ENCODE measurements at regions not wholly inside any gene's neighbourhood (a gene's known extent, or its start where the extent isn't known, plus 50 kb on each side); places are given as distances from the start of the nearest gene placed in this dataset.

DNA sequence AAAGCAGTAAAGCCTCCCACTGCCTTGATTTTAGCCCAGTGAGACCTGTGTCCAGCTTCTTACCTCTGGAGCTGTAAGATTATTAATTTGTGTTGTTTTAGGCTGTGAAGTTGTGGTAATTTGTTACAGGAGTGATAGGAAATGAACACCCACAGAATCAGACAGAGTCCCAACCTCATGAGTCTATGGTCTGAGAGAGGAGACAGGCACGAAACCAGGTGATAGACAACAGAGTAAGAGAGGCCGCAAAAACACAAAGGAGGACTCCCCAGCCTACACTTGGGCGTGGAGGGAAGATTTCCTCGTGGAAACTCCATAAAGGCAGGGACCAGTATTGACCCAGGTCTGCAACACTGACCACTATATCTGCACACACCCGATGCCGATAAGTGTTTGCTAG lies 234.6 kb upstream of the JUN start:
- no peaks in the 10 kb centered on the region for H3K9me2 ChIP-seq (replicated peaks; ENCODE audit: insufficient read depth)
- DNase-seq (ENCODE audit: low spot score) = no peak
- H3K27ac ChIP-seq = no peak overlapping the region
- no peak overlapping the region for H2AFZ ChIP-seq
- TF ChIP-seq EZH2phosphoT487 (IDR thresholded peaks at IDR 0.05; ENCODE audit: low read depth, severe bottlenecking, unreplicated experiment) (no peak), EZH2 (IDR thresholded peaks at IDR 0.05; ENCODE audit: borderline replicate concordance) (no peak)
- TF ChIP-seq, protein P1, sequence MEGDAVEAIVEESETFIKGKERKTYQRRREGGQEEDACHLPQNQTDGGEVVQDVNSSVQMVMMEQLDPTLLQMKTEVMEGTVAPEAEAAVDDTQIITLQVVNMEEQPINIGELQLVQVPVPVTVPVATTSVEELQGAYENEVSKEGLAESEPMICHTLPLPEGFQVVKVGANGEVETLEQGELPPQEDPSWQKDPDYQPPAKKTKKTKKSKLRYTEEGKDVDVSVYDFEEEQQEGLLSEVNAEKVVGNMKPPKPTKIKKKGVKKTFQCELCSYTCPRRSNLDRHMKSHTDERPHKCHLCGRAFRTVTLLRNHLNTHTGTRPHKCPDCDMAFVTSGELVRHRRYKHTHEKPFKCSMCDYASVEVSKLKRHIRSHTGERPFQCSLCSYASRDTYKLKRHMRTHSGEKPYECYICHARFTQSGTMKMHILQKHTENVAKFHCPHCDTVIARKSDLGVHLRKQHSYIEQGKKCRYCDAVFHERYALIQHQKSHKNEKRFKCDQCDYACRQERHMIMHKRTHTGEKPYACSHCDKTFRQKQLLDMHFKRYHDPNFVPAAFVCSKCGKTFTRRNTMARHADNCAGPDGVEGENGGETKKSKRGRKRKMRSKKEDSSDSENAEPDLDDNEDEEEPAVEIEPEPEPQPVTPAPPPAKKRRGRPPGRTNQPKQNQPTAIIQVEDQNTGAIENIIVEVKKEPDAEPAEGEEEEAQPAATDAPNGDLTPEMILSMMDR (IDR thresholded peaks at IDR 0.05; ENCODE audit: poor library complexity) = no peak
- H3K4me1 ChIP-seq (ENCODE audit: insufficient read depth) = peaks cover 23% of the 10 kb centered on the region
- H3K36me3 ChIP-seq (replicated peaks; ENCODE audit: insufficient read depth, low read depth) = no peaks in the 10 kb centered on the region
- no peak overlapping the region for H3K4me2 ChIP-seq
- H3K4me3 ChIP-seq = no peak overlapping the region
- 97% methylated on average over 6 of the region's 6 CpGs for WGBS (ENCODE audit: low lambda C conversion rate, missing lambda C conversion rate)
- no peaks in the 10 kb centered on the region for H3K27me3 ChIP-seq
- no peaks in the 10 kb centered on the region for H3K79me2 ChIP-seq
- no peaks in the 10 kb centered on the region for H3K9me3 ChIP-seq (ENCODE audit: low read depth)
- H4K20me1 ChIP-seq (ENCODE audit: insufficient read depth, poor library complexity, severe bottlenecking) = no peaks in the 10 kb centered on the region

DNA sequence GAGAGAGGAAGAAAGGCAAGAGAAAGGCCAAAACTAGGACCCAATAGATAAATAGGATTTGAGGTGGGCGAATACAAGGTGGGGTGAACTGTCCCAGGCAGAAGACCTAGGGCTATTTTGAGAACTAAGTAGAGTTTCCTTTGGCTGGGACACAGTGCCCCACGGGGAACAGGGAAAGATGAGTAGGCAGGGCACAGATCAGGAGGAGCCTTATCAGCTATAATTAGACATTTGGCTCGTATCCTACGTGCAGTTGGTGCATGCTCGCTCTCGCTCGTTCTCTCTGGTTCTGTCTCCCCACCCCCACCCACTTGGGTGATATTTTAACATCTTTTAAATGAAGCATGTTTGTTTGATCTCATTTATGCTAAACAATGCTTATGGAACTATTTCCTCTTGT lies 235.0 kb upstream of the JUN start:
- no peaks in the 10 kb centered on the region for H3K9me2 ChIP-seq (replicated peaks; ENCODE audit: insufficient read depth)
- no peaks in the 10 kb centered on the region for H4K20me1 ChIP-seq (ENCODE audit: insufficient read depth, poor library complexity, severe bottlenecking)
- DNase-seq (ENCODE audit: low spot score) = no peak
- H3K9me3 ChIP-seq (ENCODE audit: low read depth) = no peaks in the 10 kb centered on the region
- TF ChIP-seq EZH2 (IDR thresholded peaks at IDR 0.05; ENCODE audit: borderline replicate concordance) = no peak
- TF ChIP-seq, protein P1 (IDR thresholded peaks at IDR 0.05; ENCODE audit: poor library complexity) = no peak
- TF ChIP-seq EZH2phosphoT487 (IDR thresholded peaks at IDR 0.05; ENCODE audit: low read depth, severe bottlenecking, unreplicated experiment) = no peak
- no peak overlapping the region for H2AFZ ChIP-seq
- no peak overlapping the region for H3K4me2 ChIP-seq
- no peaks in the 10 kb centered on the region for H3K27me3 ChIP-seq
- no peak overlapping the region for H3K27ac ChIP-seq
- H3K36me3 ChIP-seq (replicated peaks; ENCODE audit: insufficient read depth, low read depth) = no peaks in the 10 kb centered on the region
- no peaks in the 10 kb centered on the region for H3K79me2 ChIP-seq
- peaks cover 19% of the 10 kb centered on the region for H3K4me1 ChIP-seq (ENCODE audit: insufficient read depth)
- WGBS (ENCODE audit: low lambda C conversion rate, missing lambda C conversion rate) = 88% methylated on average over 7 of the region's 7 CpGs
- no peak overlapping the region for H3K4me3 ChIP-seq

DNA sequence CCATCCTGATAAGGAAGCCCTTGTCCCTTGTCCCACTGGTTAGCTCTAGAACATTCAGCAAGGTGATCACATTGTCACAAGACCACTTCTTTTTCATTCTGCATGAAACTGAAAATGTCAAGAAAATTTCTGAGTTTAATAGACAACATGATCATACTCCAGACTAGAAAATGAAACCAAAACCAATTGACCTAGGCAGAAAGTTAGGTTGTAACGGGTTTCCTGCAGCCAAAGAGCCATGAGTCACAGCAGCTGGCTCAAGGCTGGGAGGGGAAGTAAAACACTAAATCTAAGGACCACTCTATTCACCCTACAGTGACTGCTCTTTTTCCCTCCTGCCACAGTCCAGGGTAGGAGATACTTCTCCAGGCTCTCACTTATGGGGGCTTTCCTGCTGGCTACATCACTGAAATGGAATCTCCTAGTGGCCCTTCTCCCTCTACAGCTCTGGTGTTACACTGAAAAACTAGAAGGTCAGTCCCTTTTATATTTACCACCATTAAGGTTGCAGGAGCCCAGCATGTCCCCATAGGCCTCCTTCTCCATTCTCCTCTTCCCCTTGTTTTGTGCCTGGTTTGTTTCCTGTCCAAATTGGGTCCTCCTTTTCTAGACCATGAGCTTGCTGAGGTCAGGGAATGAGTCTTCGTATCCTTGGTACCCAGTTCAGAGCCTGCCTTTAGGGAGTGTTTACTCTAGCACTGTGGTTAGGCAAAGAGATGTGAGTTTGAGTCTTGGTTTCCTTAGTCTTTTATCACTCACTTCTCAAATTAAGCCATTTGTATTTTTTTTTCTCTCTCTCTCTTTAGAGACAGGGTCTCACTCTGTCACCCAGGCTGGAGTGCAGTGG lies 236.5 kb upstream of the JUN start:
- no peak for TF ChIP-seq EZH2phosphoT487 (IDR thresholded peaks at IDR 0.05; ENCODE audit: low read depth, severe bottlenecking, unreplicated experiment)
- TF ChIP-seq, protein P1 (IDR thresholded peaks at IDR 0.05; ENCODE audit: poor library complexity) = no peak
- TF ChIP-seq EZH2 (IDR thresholded peaks at IDR 0.05; ENCODE audit: borderline replicate concordance) = no peak
- H3K4me2 ChIP-seq = peak overlapping the region; percentile 64
- no peak overlapping the region for H3K4me3 ChIP-seq
- H3K4me1 ChIP-seq (ENCODE audit: insufficient read depth) = peaks cover 8% of the 10 kb centered on the region
- H4K20me1 ChIP-seq (ENCODE audit: insufficient read depth, poor library complexity, severe bottlenecking) = no peaks in the 10 kb centered on the region
- peak; percentile 56 for DNase-seq (ENCODE audit: low spot score)
- peak overlapping the region; percentile 79 for H2AFZ ChIP-seq
- no peaks in the 10 kb centered on the region for H3K27me3 ChIP-seq
- H3K79me2 ChIP-seq = no peaks in the 10 kb centered on the region
- no peaks in the 10 kb centered on the region for H3K36me3 ChIP-seq (replicated peaks; ENCODE audit: insufficient read depth, low read depth)
- WGBS (ENCODE audit: low lambda C conversion rate, missing lambda C conversion rate) = 74% methylated on average over 2 of the region's 2 CpGs
- H3K27ac ChIP-seq = peak overlapping the region; percentile 64
- no peaks in the 10 kb centered on the region for H3K9me3 ChIP-seq (ENCODE audit: low read depth)
- no peaks in the 10 kb centered on the region for H3K9me2 ChIP-seq (replicated peaks; ENCODE audit: insufficient read depth)

All from hepatocyte (in vitro differentiated cells).